Adipocyte (in vitro differentiated cells): ENCODE measurements at regions not wholly inside any gene's neighbourhood (a gene's known extent, or its start where the extent isn't known, plus 50 kb on each side); places are given as distances from the start of the nearest gene placed in this dataset.

Experiments
- DNase-seq: peaks from one replicate; pipeline ENCODE4 v3.0.0-alpha.2; 2015; ENCODE audit warnings: low read depth
- H3K27me3 ChIP-seq: replicated peaks from 2 replicates; pipeline ENCODE4 v1.7.0; 2013; ENCODE audit warnings: mild to moderate bottlenecking, low read length, moderate library complexity; ENCODE audit not compliant: control insufficient read depth, insufficient read depth
- H3K36me3 ChIP-seq: 2 replicates; pipeline ENCODE4 v1.7.0; 2013; ENCODE audit warnings: low read length, mild to moderate bottlenecking, moderate library complexity; ENCODE audit not compliant: control insufficient read depth, insufficient read depth, severe bottlenecking
- H3K4me1 ChIP-seq: 2 replicates; pipeline ENCODE4 v1.7.0; 2013; ENCODE audit warnings: mild to moderate bottlenecking, low read length, moderate library complexity; ENCODE audit not compliant: control insufficient read depth, insufficient read depth
- H3K4me3 ChIP-seq: 2 replicates; pipeline ENCODE4 v1.7.0; 2013; ENCODE audit warnings: mild to moderate bottlenecking, low read length, moderate library complexity
- H3K9ac ChIP-seq: 2 replicates; pipeline ENCODE4 v1.7.0; 2013; ENCODE audit warnings: mild to moderate bottlenecking, low read length, moderate library complexity
- H3K9me3 ChIP-seq: 2 replicates; pipeline ENCODE4 v1.7.0; 2013; ENCODE audit warnings: mild to moderate bottlenecking, low read length, moderate library complexity; ENCODE audit not compliant: control insufficient read depth

DNA sequence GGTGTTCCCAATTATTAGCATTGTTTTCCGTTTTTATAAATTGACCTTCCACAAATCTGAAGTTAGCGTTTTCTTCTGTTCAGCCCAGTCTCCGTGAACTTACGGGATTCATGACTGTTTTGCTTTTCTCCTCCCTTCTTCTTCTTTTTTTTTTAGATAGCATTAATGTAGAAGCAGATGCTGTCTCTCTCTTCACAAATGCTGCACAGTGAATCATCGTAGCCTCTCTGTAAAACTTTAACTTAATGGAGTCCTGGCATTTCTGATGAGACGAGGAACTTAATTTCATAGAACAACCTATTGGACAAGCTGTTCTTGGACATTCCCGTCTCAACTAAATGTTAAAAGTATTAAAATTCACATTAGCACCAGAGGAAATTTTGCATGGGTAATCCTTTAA, 138.0 kb upstream of the EEF1E1 start:
- Histone ChIP-seq H3K36me3 (no peaks in the 10 kb centered on the region), H3K4me1 (no peaks in the 10 kb centered on the region), H3K9me3 (no peaks in the 10 kb centered on the region), H3K27me3 (peaks cover 29% of the 10 kb centered on the region), H3K4me3 (no peak overlapping the region), H3K9ac (no peak overlapping the region)
- no peak for DNase-seq

DNA sequence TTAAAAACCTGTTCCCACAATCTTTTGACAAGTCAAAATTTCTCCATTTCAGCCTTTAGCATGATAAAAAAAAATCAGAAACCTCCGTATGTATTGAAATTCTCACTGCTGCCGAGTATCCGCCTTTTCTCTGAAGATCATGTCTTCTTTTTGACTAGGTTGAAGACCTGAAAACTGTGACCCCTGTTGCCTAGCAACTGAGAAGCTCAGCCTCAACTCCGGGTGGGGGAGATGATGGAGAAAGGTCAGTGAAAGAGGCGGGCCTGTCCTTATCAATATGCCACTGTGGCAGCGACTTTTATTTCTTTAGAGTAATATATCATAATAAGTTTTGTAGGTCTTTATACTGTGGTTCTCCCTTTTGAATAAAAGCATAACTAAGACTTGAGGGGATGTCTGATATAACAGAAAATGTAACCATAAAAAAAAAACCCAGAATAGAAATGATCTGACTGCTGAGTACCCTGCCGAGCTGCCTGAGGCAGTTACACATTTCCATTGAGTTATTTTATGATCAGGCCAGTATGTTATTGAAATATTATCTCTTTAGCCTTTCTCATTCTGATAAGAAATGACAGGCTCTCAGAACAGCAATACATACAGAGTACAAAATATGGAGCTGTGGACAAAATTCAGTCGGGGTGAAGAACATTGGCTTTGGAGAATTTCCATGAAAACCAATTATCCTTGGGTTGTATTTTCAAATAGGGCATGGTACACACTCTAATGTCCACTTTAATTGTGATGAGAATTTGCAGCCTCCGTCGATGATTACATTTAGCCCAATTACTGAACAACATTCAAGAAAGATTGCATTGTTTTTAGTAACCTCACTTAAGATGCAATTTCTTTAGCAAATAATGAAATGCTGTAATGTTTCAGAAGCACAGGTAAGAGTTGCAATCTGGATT, 136.7 kb upstream of the EEF1E1 start:
- Histone ChIP-seq H3K27me3 (peaks cover 40% of the 10 kb centered on the region), H3K9ac (no peak overlapping the region), H3K9me3 (no peaks in the 10 kb centered on the region), H3K4me3 (no peak overlapping the region), H3K4me1 (no peaks in the 10 kb centered on the region), H3K36me3 (no peaks in the 10 kb centered on the region)
- peak; percentile 52 for DNase-seq

DNA sequence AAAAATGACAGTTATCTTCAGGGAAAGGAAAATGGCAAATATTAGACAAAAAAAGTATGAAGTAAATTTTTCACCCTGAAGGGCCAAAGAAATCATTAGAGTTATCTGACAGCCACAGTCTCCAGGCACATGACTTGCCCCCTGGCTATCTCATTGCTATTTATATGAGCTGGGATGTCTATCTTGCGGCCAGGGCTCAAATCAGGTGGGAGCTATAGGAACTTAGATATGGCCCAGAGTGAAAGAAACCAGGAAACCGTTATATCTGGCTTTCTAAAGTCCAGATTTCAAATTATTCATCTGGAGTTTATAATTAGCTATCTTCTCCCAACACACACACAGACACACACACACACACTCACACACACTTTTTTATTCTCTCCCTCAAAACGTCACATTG, 135.3 kb upstream of the EEF1E1 start:
- H3K4me1 ChIP-seq, result no peaks in the 10 kb centered on the region
- no peak for DNase-seq
- H3K27me3 ChIP-seq, result peaks cover 40% of the 10 kb centered on the region
- no peak overlapping the region for H3K4me3 ChIP-seq
- no peaks in the 10 kb centered on the region for H3K36me3 ChIP-seq
- H3K9me3 ChIP-seq, result no peaks in the 10 kb centered on the region
- no peak overlapping the region for H3K9ac ChIP-seq

DNA sequence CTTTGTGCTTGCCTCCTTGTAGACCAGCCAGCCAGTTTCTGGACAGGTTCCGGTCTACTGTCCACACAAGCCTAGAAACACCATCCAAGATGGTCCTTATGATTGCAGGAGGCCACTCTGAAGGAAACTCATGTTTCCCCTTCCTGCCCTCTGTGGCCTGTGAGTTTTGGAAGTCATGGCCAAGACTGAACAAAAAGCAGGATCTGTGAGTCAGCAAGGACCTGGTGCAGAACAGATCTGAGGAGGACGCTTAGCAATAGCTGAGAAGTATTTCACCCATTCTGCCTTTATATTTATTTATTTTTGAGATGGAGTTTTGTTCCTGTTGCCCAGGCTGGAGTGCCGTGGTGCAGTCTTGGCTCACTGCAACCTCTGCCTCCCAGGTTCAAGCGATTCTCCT, 134.6 kb upstream of the EEF1E1 start:
- Histone ChIP-seq H3K36me3 (no peaks in the 10 kb centered on the region), H3K4me3 (no peak overlapping the region), H3K9me3 (no peaks in the 10 kb centered on the region), H3K9ac (no peak overlapping the region), H3K4me1 (no peaks in the 10 kb centered on the region), H3K27me3 (peaks cover 40% of the 10 kb centered on the region)
- no peak for DNase-seq

DNA sequence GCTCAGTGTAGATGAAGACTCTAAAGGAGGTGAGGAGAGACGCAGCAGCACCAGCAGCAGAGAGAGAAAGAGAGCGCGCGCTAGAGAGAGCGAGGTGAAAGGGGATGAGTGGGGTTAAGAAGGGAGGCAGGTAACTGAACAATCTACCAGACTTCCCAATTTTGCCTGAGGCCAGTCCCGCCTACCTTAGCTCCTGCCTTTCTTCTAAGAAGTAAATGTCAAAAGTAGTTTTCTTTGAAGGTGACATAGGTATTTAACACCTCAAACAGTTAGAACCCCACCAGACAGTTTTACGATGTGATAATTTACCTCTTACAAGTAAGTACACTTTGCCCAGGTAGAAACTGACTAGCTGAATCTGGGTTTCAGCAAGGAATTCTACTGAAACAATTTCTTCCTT, 132.0 kb upstream of the EEF1E1 start:
- Histone ChIP-seq H3K36me3 (no peaks in the 10 kb centered on the region), H3K9ac (no peak overlapping the region), H3K4me1 (no peaks in the 10 kb centered on the region), H3K27me3 (peaks cover 27% of the 10 kb centered on the region), H3K9me3 (no peaks in the 10 kb centered on the region), H3K4me3 (no peak overlapping the region)
- no peak for DNase-seq

DNA sequence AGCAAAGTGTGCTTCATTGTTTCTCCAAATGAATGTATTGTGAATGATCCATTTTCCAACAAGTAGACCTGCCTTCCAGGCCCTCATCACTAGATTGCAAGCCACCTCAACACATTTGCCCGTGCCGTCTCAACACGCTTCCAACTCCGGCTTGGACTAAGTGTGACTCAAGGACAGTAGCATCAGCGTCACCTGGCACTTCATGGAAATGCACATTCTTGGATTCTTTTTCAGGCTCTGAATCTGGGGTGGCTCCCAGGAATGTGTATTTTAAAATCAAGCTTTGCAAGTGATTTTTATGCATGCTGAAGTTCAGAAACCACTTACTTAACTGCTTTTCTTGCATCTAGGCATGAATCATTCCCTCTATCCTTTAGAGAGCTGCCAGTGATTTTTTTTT, 129.6 kb upstream of the EEF1E1 start:
- H3K9me3 ChIP-seq, result no peaks in the 10 kb centered on the region
- no peak for DNase-seq
- H3K9ac ChIP-seq, result no peak overlapping the region
- H3K36me3 ChIP-seq, result no peaks in the 10 kb centered on the region
- no peak overlapping the region for H3K4me3 ChIP-seq
- peaks cover 17% of the 10 kb centered on the region for H3K27me3 ChIP-seq
- no peaks in the 10 kb centered on the region for H3K4me1 ChIP-seq

DNA sequence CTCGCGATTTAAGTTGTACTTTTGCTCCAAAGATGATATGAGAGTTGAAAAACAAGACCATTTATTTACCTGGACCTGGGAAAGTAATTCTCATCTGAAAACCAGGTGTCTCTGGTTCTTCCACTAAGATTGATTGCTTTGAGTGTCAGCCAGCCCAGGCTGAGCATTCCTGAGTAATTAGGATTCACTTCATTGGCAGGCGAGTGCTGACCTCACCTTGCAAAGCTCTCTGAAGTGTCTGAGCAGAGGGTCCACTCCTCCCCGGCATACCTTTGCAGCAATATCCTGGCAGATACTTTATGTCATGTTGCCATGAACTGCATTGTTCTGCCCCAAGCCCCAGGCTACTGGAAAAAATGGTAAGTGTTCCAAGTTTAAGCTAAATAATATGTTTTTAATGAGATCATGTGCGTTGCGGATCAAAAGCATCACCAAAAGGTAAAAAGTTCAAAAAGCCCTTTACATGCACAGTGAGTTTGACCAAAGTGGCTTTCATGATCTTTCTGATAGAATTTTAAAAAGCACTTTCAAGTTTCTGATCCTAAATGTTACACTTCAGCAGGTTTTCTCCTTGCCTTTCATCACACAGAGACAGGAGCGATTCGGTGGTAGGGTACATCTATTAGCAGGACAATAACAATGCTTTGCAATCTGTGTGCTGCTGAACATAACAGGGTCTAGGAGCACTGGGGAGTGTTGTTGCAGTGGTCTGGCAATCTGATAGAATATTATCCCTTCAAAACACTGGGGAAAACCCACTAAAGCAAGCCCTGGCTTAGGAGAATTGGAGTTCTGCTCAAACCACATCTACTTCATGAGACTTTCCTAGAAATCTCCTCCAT, 127.8 kb upstream of the EEF1E1 start:
- no peak for DNase-seq
- Histone ChIP-seq H3K36me3 (no peaks in the 10 kb centered on the region), H3K4me1 (no peaks in the 10 kb centered on the region), H3K9me3 (no peaks in the 10 kb centered on the region), H3K27me3 (peaks cover 13% of the 10 kb centered on the region), H3K9ac (no peak overlapping the region), H3K4me3 (no peak overlapping the region)

DNA sequence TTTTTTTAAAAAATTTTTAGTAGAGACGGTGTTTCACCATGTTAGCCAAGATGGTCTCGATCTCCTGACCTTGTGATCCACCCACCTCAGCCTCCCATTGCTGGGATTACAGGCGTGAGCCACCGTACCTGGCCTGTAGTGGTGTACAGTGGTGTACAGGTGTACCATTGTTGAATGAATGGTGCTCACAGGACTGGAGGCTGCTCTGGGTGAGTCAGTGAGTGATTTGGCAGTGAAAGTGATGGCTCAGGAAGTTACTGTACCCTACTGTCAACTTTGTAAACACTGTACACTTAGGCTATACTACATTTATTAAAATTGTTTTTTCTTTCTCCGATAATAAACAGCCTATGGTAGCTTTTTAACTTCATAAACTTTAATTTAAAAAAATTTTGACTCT, 122.8 kb upstream of the EEF1E1 start:
- peaks cover 9% of the 10 kb centered on the region for H3K27me3 ChIP-seq
- H3K36me3 ChIP-seq, result no peaks in the 10 kb centered on the region
- H3K4me1 ChIP-seq, result no peaks in the 10 kb centered on the region
- H3K9ac ChIP-seq, result no peak overlapping the region
- no peak overlapping the region for H3K4me3 ChIP-seq
- H3K9me3 ChIP-seq, result no peaks in the 10 kb centered on the region
- DNase-seq, result no peak

DNA sequence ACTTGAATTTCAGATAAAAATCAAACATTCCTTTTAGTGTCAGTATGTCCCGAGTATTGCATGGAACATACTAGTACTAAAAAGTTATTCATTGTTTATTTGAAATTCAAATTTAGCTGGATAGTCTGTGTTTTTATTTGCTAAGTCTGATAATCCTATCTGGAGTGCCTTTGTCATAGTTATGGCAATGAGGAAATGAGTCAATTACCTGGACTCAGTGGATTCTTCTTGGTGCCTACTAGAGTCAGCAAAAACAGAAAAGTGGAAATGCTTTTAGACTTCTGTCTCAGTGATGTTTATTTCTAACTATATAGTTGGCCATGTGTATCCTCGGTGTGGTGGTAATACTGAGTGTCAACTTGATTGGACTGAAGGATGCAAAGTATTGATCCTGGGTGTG, 121.3 kb upstream of the EEF1E1 start:
- H3K4me1 ChIP-seq, result no peaks in the 10 kb centered on the region
- H3K36me3 ChIP-seq, result no peaks in the 10 kb centered on the region
- no peak overlapping the region for H3K9ac ChIP-seq
- peaks cover 9% of the 10 kb centered on the region for H3K27me3 ChIP-seq
- H3K9me3 ChIP-seq, result no peaks in the 10 kb centered on the region
- peak; percentile 18 for DNase-seq
- no peak overlapping the region for H3K4me3 ChIP-seq

DNA sequence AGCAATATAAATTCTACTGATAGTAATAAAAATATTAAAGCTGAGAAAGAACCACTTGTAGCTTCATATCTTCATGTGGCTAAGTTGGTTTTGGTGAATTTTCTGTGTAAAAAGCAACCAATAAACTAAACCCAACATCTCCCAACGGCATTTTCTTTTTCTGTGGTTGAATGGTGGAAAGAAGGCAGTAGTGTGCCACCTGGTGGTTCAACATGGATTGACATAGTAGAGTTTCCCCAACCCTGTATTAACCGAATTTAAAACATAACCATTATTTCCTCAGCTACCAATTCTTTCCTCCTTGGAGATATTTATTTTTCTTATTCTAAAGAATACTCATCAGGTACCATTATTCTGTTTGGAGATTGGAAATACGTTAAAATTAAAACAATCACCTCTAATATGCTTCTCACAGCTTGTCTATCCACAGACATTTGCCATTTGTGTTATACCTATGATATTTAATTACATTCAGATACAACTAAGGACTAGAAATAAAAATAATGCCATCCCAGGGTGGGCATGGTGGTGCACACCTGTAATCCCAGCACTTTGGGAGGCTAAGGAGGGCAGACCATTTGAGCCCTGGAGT, 117.1 kb upstream of the EEF1E1 start:
- H3K27me3 ChIP-seq, result peaks cover 15% of the 10 kb centered on the region
- peak; percentile 89 for DNase-seq

DNA sequence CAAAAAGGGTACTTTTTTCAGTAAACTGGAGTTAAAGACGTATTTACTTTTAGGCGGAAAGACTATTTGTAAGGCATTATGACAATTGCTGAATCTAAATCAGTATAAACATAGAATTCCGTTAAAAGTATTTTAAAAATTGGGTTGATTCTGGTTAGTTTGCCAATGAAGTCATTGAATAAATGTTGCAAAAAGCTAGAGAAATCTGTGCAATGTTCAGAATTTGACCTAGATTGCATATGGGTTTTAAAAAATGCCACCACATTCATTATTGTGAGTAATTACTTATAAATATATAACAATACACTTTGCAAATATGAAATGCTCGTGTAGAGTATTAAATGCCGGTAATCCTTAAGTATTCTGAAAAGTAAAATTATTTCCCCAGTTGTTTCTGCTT, 116.5 kb upstream of the EEF1E1 start:
- H3K4me3 ChIP-seq, result no peak overlapping the region
- H3K9me3 ChIP-seq, result no peaks in the 10 kb centered on the region
- no peak overlapping the region for H3K9ac ChIP-seq
- no peaks in the 10 kb centered on the region for H3K4me1 ChIP-seq
- peaks cover 15% of the 10 kb centered on the region for H3K27me3 ChIP-seq
- DNase-seq, result peak; percentile 57
- H3K36me3 ChIP-seq, result no peaks in the 10 kb centered on the region

More for the DNA sequence above, 117.1 kb upstream of the EEF1E1 start:
- Histone ChIP-seq H3K4me1 (no peaks in the 10 kb centered on the region), H3K9me3 (no peaks in the 10 kb centered on the region), H3K4me3 (no peak overlapping the region), H3K9ac (no peak overlapping the region), H3K36me3 (no peaks in the 10 kb centered on the region)
